Hematopoietic multipotent progenitor cell treated with erythropoietin and hydrocortisone succinate and interleukin-3 and kit ligand, for 4 days (in vitro differentiated cells): ENCODE measurements at regions not wholly inside any gene's neighbourhood (a gene's known extent, or its start where the extent isn't known, plus 50 kb on each side); places are given as distances from the start of the nearest gene placed in this dataset.
"Not testable (repeated sequence)": the region's sequence is repeated elsewhere in the genome, so short reads cannot be mapped to it uniquely, and the experiment has no call there.

Experiments
- DNase-seq: peaks from one replicate; pipeline ENCODE4 v3.0.0-alpha.2; 2015

- DNase-seq: not testable (repeated sequence)
Observed at GRCh38 chr5:102047073-102047472, 249.0 kb downstream of the SLCO4C1 start.

GRCh38 chr5:102040326-102040725 lies 255.8 kb downstream of the SLCO4C1 start:
- no peak for DNase-seq

GRCh38 chr5:102036927-102037326 lies 259.2 kb downstream of the SLCO4C1 start:
- no peak for DNase-seq

DNA sequence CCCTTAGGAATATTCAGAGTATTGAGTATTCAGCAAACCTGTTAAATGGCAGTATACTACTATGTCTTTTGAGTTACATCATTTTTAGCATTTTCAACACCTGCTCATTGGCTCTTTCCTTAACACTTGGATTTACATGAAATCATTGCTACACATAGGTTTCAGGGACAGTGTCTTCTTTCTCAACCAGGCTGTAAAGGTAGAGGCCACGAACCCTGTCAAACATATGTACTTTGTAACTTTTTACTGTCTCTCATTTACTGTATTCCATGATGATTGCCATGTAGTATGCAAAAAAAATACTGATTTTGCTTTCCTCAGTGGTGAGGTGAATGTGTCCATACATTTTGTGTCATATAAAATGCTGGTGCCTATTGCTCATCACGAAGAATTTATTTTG lies 264.4 kb downstream of the SLCO4C1 start:
- no peak for DNase-seq

DNA sequence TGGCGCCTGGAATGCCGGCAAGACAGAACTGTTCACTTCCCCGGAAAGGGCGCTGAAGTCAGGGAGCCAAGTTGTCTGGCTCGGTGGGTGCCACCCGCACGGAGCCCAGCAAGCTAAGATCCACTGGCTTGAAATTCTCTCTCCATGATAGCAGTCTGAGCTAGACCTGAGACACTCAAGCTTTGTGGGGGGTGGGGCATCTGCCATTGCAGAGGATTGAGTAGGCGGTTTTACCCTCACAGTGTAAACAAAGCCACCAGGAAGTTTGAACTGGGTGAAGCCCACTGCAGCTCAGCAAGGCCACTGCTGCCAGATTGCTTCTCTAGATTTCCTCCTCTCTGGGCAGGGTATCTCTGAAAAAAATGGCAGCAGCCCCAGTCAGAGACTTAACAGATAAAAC lies 277.4 kb downstream of the SLCO4C1 start:
- DNase-seq: no peak

GRCh38 chr5:102018279-102018678 lies 277.8 kb downstream of the SLCO4C1 start:
- no peak for DNase-seq

- no peak for DNase-seq
Observed at GRCh38 chr5:102014371-102014770, 281.7 kb downstream of the SLCO4C1 start.

DNA sequence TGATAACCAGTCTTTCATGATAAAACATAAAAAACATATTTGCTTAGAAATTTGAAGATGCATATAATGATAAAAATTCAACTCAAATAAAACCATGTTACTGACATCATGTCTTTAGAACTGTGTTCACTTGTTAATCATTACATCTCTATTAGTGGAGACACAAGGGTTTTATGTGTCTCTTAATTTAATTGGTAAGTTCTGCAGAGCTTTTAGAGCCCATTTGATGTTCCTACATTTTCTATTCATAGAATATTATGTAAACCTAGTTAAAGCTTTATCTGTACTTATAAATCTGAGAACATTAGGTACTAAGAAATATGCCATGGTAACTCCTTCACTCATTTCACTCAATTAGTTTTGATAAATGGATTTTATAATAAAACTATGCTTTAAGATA lies 285.4 kb downstream of the SLCO4C1 start:
- DNase-seq: no peak

DNA sequence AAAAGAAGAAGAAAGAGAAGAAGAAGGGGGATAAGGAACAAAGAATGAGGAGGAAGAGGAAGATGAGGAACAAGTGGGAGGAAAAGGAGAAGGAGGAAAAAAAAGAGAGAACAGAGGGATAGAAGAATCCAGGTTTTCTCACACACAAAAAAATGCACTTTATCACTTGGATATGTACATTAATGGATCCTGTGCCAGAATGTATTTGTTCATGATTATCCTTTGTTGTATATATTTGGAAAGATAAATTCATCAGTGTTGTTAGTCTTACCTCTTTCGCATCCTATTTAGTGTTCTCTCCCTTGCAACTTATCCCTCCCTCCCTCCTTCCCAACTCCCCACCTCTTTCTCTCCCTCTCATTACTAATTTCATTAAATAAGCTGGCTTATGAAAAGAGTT lies 298.8 kb downstream of the SLCO4C1 start:
- no peak for DNase-seq

GRCh38 chr5:101995585-101995984 lies 300.5 kb downstream of the SLCO4C1 start:
- no peak for DNase-seq

- no peak for DNase-seq
Observed at GRCh38 chr5:101991486-101991885, 304.6 kb downstream of the SLCO4C1 start.

DNA sequence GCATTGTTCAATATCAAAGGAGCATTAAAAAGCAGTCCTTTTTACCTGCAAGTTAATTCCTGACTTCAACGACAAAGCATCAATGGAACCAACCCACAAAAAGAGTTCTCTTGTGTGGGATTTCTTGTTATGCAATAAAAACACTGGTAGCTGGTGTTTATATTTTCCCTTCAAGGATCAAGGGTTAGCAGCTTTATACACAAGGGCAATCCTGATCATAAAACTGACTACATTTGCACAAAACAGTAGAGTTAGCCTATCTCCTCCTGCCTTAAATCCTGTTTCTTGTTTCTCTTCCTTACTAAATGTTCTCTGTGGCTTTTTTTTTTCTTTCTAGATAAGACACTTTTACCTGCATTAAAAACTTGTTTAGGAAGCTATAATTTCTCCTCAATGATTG lies 306.4 kb downstream of the SLCO4C1 start:
- DNase-seq: no peak

- peak; percentile 75 for DNase-seq
Observed at GRCh38 chr5:101977729-101978345, 318.2 kb downstream of the SLCO4C1 start.

DNA sequence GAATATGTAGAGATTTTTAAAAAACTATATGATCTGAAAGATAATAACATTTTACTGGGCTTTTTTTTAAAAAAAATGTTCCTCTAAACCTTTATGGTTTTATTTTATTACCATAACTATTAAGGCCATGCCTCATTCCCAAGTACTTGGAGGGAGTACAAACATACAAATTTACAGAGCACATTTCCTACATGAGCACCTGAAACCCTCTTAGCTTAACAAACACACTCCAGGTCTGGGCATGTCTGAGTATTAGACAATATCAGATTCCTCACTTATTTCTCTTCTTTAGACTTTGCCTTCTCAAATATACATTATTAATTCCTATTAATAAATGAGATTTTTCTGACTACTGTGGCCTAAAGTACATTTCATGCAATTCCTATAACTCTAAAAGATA lies 319.2 kb downstream of the SLCO4C1 start:
- DNase-seq: no peak

GRCh38 chr5:101969742-101970141 lies 326.3 kb downstream of the SLCO4C1 start:
- DNase-seq: no peak

DNA sequence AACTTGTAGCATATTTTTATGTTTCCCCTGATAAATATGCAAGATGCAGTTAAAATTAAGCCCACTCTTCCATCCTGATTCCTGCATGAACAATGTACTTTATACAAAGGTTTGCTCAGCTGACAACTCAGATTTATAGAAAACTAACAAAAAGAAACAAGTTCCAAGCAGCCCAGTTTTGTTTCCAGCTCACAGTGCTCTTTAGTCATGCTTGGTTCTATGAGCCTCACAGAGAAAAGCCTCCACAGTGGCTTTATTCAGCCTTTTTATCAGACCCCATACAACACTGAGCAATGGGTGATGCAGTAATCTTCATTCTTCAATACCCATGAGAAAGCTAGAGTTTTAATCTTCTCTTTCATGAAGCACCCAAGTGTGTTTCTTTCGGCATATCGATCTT lies 329.6 kb downstream of the SLCO4C1 start:
- DNase-seq: no peak

DNA sequence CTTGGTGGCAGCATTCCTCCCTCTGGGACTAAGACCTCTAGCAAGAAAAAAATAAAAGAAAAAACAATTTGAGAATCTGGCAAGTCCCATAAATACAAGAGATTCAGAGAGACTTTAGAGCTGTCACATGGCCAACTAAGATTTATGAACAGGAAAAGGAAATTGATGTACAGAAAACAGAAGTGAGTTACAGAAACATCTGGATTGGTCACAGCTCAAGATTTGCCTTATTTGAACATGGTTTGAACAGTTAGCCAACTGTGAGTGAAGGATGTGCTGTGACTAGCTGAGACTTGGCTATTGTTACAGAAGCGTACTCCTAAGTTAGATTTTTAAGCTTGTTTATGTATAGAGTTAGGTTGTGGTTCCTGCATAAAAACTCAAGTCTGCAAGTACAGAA lies 340.2 kb downstream of the SLCO4C1 start:
- peak; percentile 20 for DNase-seq

GRCh38 chr5:101950019-101950418 lies 346.1 kb downstream of the SLCO4C1 start:
- DNase-seq: no peak

DNA sequence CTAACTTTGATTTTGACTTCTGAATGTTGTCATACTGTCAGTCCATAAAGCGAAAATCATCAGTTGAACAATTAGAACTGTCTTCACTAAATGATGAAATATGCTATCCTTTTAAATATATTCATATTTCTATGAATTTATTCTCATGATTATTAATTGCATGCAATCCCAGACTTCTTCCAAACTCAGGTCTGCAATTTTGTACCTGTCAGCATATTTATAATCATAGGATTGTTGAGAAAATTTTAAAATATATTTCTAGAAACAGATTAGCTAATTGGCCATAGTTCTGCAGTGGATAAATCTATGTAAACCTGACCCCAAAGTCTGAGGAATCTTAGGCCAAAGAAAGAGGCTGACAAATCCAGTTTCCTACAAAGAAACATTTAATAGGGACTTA lies 347.5 kb downstream of the SLCO4C1 start:
- no peak for DNase-seq

- DNase-seq: peak; percentile 74
Observed at GRCh38 chr5:101943784-101944183, 352.3 kb downstream of the SLCO4C1 start.

DNA sequence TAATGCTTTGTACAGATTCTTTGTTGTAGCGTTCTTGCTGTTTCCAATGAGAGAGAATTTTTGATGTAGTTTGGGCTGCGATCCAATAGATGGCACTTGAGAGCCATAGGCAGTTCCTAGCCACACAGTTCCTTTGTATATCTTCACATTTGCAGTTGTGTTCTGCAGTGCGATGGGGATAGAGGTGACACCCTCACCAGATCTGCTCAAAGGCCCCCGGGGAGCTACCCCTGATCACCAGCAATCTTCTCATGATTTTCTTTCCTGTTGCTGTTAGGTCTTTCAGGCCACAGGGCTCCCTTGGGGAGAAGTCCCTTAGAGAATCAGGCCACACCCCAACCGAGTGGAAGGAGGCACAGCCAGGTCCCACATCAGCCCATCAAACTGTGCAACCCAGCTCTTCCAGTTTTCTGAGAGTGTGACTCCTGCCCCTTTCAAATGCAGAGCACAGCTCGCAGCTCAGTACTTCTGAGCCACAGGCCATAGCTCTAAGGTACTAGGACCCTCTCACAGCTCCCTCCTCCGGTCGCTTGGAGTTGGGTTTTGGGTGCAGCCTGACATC lies 353.7 kb downstream of the SLCO4C1 start:
- DNase-seq: peak; percentile 71

DNA sequence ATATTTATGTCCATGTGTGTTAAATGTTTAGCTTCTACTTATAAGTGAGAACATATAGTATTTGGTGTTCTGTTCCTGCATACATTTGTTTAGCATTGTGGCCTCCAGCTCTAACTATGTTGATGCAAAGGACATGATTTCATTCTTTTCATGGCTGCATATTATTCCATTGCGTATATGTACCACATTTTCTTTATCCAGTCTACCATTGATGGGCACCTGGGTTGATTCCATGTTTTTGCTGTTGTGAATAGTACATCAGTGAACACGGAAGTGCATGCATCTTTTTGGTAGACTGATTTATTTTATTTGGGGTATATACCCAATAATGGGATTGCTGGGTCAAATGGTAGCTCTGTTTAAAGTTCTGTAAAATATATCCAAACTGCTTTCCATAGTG lies 359.0 kb downstream of the SLCO4C1 start:
- DNase-seq: no peak

DNA sequence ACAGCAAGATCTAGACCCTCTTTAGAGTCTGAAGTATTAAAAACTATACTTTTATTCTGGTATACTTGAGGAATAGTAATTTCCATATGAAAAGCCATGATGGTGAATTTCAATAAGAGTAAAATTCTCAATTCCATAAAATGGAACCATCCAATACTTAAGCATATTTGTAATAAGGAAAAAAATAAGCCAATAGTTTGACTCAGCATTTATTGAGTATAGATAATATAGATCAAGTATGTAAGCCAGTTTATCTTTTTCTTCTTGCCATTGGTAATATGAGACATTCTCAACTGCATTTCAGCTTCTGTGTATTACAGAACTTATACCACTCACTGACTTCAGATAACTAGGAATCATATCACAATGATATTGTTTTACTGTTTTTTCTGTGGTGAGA lies 361.0 kb downstream of the SLCO4C1 start:
- DNase-seq: no peak

DNA sequence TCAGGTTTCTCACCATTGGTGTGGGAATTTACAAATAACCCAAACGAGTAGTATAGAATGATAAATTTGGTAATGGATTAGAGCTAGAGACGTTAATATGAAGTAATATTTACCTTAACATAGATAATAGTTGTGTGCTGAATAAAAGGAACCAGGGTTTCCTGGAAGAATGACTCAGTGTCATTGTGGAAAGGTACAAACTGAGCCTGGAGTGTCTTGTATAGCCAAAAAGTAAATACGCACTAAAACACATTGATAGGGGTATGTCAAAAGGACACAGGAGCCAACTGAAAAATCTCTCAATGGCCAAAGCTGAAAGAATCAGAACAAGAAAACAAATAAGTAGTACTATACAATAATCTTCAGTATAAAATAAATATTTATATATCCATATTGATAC lies 363.5 kb downstream of the SLCO4C1 start:
- no peak for DNase-seq

- DNase-seq: no peak
Observed at GRCh38 chr5:101929628-101930027, 366.5 kb downstream of the SLCO4C1 start.
